ENCODE measurements at regions not wholly inside any gene's neighbourhood (a gene's known extent, or its start where the extent isn't known, plus 50 kb on each side); places are given as distances from the start of the nearest gene placed in this dataset.

GRCh38 chr9:1722404-1722803 is 292.7 kb upstream of the SMARCA2 start:
- no peak for TF ChIP-seq POLR2AphosphoS5 (IDR thresholded peaks at IDR 0.05; ENCODE audit: low read depth)
- TF ChIP-seq EZH2phosphoT487 (IDR thresholded peaks at IDR 0.05; ENCODE audit: unreplicated experiment): no peak
- TF ChIP-seq CREB1 (CRISPR knock-in tag; IDR thresholded peaks at IDR 0.05; ENCODE audit: low read depth): no peak
- TF ChIP-seq CTCF (conservative IDR thresholded peaks at IDR 0.05; ENCODE audit: low read depth in 2 of 2): no peak
- no peak for TF ChIP-seq EZH2 (IDR thresholded peaks at IDR 0.05; ENCODE audit: low read depth, unreplicated experiment)
- no peak for TF ChIP-seq JUNB (IDR thresholded peaks at IDR 0.05; ENCODE audit: unreplicated experiment)
- TF ChIP-seq, protein P1, sequence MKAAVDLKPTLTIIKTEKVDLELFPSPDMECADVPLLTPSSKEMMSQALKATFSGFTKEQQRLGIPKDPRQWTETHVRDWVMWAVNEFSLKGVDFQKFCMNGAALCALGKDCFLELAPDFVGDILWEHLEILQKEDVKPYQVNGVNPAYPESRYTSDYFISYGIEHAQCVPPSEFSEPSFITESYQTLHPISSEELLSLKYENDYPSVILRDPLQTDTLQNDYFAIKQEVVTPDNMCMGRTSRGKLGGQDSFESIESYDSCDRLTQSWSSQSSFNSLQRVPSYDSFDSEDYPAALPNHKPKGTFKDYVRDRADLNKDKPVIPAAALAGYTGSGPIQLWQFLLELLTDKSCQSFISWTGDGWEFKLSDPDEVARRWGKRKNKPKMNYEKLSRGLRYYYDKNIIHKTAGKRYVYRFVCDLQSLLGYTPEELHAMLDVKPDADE (IDR thresholded peaks at IDR 0.05): peak; percentile 66
- no peak for TF ChIP-seq NANOG (IDR thresholded peaks at IDR 0.05; ENCODE audit: borderline replicate concordance)
- no peak for TF ChIP-seq STAT1 (IDR thresholded peaks at IDR 0.05; ENCODE audit: unreplicated experiment)
- TF ChIP-seq, protein P2, sequence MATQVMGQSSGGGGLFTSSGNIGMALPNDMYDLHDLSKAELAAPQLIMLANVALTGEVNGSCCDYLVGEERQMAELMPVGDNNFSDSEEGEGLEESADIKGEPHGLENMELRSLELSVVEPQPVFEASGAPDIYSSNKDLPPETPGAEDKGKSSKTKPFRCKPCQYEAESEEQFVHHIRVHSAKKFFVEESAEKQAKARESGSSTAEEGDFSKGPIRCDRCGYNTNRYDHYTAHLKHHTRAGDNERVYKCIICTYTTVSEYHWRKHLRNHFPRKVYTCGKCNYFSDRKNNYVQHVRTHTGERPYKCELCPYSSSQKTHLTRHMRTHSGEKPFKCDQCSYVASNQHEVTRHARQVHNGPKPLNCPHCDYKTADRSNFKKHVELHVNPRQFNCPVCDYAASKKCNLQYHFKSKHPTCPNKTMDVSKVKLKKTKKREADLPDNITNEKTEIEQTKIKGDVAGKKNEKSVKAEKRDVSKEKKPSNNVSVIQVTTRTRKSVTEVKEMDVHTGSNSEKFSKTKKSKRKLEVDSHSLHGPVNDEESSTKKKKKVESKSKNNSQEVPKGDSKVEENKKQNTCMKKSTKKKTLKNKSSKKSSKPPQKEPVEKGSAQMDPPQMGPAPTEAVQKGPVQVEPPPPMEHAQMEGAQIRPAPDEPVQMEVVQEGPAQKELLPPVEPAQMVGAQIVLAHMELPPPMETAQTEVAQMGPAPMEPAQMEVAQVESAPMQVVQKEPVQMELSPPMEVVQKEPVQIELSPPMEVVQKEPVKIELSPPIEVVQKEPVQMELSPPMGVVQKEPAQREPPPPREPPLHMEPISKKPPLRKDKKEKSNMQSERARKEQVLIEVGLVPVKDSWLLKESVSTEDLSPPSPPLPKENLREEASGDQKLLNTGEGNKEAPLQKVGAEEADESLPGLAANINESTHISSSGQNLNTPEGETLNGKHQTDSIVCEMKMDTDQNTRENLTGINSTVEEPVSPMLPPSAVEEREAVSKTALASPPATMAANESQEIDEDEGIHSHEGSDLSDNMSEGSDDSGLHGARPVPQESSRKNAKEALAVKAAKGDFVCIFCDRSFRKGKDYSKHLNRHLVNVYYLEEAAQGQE (IDR thresholded peaks at IDR 0.05; ENCODE audit: unreplicated experiment): no peak

Data from GM23338 (cell line).